H1 (cell line): ENCODE measurements at regions not wholly inside any gene's neighbourhood (a gene's known extent, or its start where the extent isn't known, plus 50 kb on each side); places are given as distances from the start of the nearest gene placed in this dataset.

Experiments used
- RAD21 ChIP-seq, 2 experiments: IDR thresholded peaks in 1 of 2; conservative IDR thresholded peaks in 1 of 2; 2 replicates each; pipeline ENCODE4 v1.6.1; 2011; ENCODE audit warnings: low read depth in 2 of 2, low read length in 2 of 2, improper control_type of control experiment in 1 of 2, inconsistent platforms in 1 of 2, mild to moderate bottlenecking in 1 of 2, moderate library complexity in 1 of 2
- TF ChIP-seq, protein P1 (sequence below): fragments of 300-600 bp; sonication (generic); IDR thresholded peaks from 2 replicates; pipeline ENCODE4 v1.7.1; 2012; ENCODE audit warnings: low read length, moderate library complexity, mild to moderate bottlenecking, inconsistent platforms; ENCODE audit not compliant: insufficient replicate concordance

GRCh38 chr12:97756066-97756666 is 293.6 kb downstream of the RMST start (continued):
- TF ChIP-seq, protein P1, sequence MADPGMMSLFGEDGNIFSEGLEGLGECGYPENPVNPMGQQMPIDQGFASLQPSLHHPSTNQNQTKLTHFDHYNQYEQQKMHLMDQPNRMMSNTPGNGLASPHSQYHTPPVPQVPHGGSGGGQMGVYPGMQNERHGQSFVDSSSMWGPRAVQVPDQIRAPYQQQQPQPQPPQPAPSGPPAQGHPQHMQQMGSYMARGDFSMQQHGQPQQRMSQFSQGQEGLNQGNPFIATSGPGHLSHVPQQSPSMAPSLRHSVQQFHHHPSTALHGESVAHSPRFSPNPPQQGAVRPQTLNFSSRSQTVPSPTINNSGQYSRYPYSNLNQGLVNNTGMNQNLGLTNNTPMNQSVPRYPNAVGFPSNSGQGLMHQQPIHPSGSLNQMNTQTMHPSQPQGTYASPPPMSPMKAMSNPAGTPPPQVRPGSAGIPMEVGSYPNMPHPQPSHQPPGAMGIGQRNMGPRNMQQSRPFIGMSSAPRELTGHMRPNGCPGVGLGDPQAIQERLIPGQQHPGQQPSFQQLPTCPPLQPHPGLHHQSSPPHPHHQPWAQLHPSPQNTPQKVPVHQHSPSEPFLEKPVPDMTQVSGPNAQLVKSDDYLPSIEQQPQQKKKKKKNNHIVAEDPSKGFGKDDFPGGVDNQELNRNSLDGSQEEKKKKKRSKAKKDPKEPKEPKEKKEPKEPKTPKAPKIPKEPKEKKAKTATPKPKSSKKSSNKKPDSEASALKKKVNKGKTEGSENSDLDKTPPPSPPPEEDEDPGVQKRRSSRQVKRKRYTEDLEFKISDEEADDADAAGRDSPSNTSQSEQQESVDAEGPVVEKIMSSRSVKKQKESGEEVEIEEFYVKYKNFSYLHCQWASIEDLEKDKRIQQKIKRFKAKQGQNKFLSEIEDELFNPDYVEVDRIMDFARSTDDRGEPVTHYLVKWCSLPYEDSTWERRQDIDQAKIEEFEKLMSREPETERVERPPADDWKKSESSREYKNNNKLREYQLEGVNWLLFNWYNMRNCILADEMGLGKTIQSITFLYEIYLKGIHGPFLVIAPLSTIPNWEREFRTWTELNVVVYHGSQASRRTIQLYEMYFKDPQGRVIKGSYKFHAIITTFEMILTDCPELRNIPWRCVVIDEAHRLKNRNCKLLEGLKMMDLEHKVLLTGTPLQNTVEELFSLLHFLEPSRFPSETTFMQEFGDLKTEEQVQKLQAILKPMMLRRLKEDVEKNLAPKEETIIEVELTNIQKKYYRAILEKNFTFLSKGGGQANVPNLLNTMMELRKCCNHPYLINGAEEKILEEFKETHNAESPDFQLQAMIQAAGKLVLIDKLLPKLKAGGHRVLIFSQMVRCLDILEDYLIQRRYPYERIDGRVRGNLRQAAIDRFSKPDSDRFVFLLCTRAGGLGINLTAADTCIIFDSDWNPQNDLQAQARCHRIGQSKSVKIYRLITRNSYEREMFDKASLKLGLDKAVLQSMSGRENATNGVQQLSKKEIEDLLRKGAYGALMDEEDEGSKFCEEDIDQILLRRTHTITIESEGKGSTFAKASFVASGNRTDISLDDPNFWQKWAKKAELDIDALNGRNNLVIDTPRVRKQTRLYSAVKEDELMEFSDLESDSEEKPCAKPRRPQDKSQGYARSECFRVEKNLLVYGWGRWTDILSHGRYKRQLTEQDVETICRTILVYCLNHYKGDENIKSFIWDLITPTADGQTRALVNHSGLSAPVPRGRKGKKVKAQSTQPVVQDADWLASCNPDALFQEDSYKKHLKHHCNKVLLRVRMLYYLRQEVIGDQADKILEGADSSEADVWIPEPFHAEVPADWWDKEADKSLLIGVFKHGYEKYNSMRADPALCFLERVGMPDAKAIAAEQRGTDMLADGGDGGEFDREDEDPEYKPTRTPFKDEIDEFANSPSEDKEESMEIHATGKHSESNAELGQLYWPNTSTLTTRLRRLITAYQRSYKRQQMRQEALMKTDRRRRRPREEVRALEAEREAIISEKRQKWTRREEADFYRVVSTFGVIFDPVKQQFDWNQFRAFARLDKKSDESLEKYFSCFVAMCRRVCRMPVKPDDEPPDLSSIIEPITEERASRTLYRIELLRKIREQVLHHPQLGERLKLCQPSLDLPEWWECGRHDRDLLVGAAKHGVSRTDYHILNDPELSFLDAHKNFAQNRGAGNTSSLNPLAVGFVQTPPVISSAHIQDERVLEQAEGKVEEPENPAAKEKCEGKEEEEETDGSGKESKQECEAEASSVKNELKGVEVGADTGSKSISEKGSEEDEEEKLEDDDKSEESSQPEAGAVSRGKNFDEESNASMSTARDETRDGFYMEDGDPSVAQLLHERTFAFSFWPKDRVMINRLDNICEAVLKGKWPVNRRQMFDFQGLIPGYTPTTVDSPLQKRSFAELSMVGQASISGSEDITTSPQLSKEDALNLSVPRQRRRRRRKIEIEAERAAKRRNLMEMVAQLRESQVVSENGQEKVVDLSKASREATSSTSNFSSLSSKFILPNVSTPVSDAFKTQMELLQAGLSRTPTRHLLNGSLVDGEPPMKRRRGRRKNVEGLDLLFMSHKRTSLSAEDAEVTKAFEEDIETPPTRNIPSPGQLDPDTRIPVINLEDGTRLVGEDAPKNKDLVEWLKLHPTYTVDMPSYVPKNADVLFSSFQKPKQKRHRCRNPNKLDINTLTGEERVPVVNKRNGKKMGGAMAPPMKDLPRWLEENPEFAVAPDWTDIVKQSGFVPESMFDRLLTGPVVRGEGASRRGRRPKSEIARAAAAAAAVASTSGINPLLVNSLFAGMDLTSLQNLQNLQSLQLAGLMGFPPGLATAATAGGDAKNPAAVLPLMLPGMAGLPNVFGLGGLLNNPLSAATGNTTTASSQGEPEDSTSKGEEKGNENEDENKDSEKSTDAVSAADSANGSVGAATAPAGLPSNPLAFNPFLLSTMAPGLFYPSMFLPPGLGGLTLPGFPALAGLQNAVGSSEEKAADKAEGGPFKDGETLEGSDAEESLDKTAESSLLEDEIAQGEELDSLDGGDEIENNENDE = no peak
- no peak for TF ChIP-seq RAD21 (IDR thresholded peaks at IDR 0.05 in 1 of 2, conservative IDR thresholded peaks at IDR 0.05 in 1 of 2; ENCODE audit: low read depth in 2 of 2, low read length in 2 of 2)
